ENCODE measurements at regions not wholly inside any gene's neighbourhood (a gene's known extent, or its start where the extent isn't known, plus 50 kb on each side); places are given as distances from the start of the nearest gene placed in this dataset.
A peak's percentile ranks its signal among the peaks of the same experiment; 100 is the strongest.

DNA sequence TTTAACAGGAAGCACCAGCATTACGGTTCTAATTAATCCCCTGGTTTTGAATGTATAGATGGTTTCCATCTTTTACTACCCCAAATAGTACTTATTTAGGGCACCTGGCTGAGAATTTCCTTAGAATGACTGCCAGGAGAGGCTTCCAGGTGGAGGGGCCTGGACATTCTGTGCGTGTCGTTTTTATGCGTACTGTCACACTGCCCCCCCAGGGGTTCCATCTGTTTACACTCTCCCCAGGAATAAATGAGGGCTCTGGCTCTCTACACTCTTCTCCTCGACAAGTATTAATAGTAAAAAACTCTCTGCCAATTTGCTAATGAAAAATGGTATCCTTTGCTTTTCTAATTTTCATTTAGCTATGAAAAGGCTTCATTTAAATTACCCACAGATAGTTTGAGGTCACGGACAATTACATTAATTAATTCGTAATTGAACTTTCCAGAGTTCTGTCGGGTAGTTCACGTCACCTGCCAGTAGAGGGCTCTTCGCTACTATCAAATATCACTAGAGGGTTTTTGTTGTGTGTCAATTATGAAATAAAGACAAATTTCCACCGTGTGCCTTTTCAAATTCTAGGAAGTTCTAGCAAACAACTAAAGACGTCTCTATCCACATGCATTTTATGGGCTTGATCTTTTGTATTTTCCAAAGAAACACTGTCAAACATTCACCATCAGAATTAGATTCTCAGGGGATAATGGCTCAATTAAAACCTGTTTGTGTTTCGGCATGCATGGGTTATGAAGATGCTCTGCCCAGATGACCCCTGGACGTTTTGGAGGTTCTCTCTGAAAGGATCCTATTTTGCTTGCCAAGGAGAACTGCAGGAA is 88.8 kb upstream of the ASB18 start:
- TF ChIP-seq, protein P1, sequence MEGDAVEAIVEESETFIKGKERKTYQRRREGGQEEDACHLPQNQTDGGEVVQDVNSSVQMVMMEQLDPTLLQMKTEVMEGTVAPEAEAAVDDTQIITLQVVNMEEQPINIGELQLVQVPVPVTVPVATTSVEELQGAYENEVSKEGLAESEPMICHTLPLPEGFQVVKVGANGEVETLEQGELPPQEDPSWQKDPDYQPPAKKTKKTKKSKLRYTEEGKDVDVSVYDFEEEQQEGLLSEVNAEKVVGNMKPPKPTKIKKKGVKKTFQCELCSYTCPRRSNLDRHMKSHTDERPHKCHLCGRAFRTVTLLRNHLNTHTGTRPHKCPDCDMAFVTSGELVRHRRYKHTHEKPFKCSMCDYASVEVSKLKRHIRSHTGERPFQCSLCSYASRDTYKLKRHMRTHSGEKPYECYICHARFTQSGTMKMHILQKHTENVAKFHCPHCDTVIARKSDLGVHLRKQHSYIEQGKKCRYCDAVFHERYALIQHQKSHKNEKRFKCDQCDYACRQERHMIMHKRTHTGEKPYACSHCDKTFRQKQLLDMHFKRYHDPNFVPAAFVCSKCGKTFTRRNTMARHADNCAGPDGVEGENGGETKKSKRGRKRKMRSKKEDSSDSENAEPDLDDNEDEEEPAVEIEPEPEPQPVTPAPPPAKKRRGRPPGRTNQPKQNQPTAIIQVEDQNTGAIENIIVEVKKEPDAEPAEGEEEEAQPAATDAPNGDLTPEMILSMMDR (IDR thresholded peaks at IDR 0.05): peak; percentile 85
- no peak for TF ChIP-seq SIN3A (IDR thresholded peaks at IDR 0.05; ENCODE audit: borderline replicate concordance, insufficient read depth, low read depth, low read length)
